HG02759 (cell line): ENCODE measurements at regions not wholly inside any gene's neighbourhood (a gene's known extent, or its start where the extent isn't known, plus 50 kb on each side); places are given as distances from the start of the nearest gene placed in this dataset.
"Not testable (repeated sequence)": the region's sequence is repeated elsewhere in the genome, so short reads cannot be mapped to it uniquely, and the experiment has no call there.

Experiments
- ATAC-seq: cut with Tn5 transposase; IDR thresholded peaks from one replicate; pipeline ENCODE4 v1.9.1; 2021; ENCODE audit warnings: mild to moderate bottlenecking, moderate library complexity; ENCODE audit not compliant: unreplicated experiment

DNA sequence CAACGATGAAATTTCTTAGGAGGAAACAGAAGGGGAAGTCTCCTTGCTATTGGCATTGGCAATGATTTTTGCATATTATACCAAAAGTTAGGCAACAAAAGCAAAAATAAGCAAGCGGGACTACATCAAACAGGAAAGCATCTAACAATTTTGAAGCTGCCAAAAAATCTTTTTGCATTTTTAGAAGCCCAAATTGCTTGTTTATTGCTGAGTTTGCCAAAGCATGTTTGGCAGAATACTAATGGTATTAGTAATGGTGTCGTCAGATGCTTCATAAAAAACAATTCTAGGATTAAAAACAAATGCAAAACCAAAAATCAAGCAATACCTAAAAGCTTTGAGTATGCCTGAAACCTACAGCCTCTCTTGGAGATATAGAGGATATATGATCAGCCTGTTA lies 80.0 kb downstream of the GALR1 start:
- ATAC-seq = no peak

DNA sequence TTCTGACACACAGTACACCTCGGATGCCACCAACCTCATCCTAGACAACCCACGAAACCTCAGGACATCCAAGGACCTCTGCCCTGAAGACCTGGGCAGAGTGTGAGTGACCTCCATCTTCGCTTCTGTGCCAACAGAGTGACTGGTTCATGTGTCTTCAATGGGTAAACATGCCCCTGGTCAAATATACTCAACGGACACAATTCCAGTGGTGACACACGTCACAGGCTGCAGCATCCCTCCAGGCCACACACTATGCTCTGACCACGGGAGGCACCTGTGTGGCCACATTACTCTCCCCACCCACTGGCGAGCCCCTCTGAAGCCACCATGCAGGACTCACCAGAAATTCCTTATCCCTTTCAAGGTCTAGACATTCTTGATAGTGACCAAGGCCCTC lies 85.2 kb downstream of the GALR1 start:
- ATAC-seq = no peak

DNA sequence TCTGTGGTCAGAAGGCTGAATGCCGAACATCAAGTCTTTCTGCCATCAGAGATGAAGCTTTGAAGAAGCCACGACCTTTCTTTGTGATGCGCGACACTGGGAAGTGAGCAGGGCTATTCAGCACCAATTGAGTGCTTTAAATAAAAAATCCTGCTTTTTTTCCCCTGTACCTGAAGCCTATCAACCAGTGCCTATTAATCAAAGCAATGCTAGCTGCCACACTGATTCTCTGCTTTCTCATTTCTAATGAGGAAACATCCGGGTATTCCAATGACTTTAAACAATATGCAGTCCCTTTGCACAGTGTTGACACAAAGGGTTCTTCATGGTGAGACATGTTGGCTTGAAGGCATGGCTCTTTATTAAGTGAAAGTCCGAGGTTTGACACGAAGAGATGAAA lies 88.0 kb downstream of the GALR1 start:
- ATAC-seq = no peak

DNA sequence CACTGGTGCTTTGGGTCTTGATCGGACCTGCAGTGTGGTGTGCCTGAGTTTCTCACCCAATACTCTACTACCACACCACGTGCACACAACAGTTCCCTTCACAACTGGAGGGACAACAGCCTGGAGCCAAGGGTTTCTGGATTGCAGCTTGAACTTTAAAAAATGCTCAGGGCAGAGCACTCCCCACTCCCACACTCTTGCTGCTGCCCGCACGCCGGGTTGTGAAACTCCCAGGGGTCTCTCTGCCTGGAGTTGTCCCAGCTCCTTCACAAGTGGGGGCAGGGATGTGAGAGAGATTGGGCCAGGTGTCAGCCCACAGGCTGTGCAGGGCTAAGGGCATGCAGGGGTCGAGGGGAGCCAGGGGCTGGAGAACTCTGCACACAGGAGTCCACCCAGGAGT lies 89.4 kb downstream of the GALR1 start:
- ATAC-seq = no peak

DNA sequence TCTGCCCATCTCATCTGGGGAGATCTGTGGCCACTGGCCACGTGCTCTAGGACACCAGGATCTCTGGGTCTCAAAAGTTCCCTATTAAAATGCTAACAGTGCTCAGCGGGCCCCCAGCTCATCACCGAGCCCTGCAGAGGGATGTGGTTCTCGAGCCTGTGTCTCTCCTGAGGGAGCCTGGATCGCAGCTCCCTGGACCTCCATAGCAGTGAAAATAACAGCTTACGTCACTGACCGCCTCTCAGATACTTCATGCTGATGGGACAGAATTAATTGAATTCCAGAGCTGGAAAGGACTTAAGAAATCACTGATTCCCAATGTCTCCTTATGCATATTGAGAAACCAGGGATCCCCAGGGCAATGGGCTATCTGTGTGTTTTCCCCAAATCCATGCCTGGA lies 90.0 kb downstream of the GALR1 start:
- no peak for ATAC-seq

DNA sequence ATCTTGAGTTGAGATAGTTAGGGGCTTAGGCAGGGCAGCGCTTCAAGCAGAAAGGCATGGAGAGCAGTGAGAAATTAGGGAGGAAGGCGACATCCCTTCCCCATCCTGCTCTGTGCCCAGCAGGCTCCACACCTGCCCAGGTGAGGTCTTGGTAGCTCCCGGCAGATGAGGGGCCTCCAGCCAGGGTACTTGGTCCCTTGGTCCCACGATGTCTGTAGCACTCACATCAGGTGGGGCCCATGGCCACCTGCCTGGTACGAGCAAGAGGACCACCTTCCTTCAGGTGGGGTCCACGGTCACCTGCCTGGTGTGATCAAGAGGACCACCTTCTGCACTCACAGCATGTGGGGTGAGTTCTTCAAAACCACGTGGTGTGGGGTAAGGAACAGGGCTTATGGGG lies 91.2 kb downstream of the GALR1 start:
- ATAC-seq = no peak

DNA sequence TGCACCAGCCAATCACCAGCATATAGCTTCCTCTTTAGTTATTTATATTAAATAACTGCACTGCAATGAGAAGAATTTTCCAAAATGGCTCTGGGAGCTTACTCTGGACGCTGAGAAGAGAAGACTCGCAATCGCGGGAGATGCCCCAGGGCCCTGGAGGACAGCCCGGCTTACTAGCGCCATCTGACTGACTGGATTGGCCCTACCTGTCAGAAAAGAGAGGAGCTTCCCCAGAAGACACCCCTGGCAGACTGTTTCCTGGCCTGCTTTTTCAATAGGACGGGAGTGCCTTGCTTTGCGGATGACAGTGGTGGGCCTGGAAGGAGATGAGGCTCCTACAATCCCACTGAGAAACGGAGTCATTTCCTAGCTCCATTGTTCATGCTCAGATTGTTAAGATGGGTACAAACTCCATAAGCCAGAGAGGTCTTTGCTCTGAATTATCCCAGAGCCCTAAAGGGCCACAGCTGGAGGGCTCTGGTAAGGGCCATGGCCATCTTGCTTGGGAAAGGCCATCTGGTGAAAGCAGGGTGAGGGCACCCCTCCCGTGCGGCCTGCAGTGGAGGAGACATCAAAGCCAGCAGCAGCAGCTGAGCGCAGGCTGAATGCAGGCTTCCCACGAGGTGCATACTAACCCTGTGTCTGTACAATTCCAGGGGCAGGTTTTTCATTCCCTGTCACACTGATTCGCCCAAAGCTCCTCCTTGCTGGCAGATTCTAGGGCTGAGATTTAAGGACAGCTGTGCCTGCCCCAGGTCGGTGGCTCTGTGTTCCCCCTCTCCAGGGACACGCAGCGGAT lies 92.1 kb downstream of the GALR1 start:
- ATAC-seq = no peak

DNA sequence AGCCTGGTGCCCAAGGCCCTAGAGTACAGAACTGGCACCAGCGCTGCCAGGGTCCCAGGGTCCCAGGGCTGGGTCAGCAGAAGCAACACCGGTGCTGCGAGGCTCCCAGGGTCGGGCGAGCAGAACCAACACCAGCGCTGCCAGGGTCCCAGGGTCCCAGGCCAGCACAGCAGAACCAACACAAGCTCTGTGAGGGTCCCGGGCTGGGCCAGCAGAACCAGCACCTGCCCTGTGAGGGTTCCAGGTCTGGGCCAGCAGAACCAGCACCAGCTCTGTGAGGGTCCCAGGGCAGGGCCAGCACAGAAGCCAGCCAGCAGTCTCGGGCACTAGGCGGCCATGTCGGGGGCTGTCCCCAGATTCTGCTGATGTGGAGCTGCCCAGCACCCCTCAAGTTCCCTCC lies 93.1 kb downstream of the GALR1 start:
- ATAC-seq = no peak

DNA sequence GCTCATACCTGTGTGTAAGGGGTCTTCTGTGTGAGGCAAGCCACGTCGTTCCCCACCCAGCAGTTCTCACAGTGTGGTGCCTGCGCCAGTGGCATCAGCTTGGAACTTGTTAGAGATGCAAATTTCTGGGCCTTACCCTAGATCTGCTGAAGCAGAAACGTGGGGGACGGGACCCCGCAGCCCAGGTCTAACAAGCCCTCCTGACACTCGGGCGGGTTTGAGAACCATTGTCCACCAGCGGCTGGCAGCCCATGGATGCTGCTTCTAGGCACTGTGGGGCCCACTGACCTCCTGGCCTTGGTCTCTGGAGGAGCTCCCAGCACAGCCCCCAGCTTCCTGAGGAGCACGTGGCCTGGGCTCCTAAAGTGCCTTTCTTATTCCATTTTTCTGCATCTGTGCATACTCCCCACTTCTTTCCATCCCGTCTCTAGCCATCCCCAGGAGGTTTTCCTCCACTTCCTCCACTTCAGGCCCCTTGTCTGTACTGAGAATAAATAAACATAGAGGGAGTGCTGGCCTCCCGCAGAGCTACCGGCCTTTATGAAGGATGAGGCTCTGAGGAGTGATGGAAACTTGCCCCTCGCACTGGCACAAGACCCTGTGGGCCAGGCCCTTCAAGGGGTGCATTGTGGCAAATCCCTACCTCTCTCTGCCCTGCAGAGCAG lies 94.3 kb downstream of the GALR1 start:
- no peak for ATAC-seq

DNA sequence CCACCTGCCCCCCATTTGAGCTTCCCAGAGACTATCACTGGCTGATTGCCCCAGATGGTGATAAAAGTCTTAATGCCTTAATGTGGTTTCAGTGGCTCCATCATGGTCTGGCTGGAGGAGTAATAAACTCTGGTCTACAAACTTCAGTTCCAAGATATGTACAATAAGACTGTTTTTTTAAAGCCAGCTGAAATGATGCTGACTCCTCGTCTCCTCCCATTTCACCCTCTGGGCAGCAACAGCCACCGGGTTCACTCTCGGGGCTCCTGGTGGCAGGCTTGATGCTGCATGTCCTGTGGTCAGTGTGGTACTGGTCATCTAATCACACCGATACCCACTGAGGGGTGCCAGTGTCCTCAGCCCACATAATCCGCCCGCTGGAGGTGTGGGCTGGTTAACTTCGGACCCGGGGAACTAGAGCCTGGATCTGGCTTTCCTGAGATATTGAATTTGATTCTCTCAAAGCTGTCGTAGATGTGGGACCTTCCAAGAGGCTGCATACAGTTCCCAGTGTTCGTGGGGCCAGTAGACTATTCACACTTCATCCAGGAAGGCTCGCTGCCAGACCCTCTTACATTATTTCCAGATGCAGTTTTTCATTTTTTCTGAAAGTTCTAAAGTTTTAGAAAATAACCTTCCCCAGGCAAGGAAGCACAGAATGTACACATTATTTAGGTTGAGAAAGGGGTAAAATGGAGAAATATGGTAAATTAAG lies 95.3 kb downstream of the GALR1 start:
- ATAC-seq = no peak

DNA sequence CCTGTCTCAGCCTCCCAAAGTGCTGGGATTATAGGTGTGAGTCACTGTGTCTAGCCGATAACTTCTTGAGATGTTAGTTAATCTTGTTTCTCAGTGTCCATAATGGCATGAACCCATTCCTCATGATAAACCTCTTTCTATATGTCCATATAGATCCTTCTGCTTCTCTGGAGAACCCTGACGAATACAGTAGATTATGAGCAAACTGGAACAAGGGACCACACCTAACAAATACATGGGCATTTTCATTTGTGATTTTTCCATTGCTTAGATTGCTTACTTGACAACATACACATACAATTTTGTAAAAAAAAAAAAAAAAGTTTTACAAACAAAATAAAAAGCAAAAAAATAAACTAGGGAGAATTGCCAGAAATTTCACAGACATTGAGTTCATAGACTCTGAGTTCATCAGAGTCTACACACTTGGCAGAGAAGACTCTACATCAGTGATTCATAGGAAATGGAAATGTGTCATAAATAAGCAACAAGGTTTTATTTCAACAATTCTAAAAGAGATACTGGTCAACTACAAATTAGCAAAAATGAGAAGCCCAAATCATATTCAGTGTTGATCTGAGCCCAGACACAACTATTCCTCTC lies 96.7 kb downstream of the GALR1 start:
- ATAC-seq = no peak

DNA sequence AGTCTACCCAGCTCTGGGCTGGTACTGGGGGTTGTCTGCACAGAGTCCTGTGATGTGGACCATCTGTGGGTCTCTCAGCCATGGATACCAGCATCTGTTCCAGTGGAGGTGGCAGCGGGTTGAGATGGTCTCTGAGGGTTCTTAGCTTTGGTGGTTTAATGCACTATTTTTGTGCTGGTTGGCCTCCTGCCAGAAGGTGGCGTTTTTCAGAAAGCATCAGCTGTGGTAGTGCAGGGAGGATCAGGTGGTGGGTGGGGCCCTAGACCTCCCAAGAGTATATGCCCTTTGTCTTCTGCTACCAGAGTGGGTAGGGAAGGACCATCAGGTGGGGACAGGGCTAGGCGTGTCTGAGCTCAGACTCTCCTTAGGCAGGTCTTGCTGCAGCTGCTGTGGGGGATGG lies 103.7 kb downstream of the GALR1 start:
- ATAC-seq = not testable (repeated sequence)

DNA sequence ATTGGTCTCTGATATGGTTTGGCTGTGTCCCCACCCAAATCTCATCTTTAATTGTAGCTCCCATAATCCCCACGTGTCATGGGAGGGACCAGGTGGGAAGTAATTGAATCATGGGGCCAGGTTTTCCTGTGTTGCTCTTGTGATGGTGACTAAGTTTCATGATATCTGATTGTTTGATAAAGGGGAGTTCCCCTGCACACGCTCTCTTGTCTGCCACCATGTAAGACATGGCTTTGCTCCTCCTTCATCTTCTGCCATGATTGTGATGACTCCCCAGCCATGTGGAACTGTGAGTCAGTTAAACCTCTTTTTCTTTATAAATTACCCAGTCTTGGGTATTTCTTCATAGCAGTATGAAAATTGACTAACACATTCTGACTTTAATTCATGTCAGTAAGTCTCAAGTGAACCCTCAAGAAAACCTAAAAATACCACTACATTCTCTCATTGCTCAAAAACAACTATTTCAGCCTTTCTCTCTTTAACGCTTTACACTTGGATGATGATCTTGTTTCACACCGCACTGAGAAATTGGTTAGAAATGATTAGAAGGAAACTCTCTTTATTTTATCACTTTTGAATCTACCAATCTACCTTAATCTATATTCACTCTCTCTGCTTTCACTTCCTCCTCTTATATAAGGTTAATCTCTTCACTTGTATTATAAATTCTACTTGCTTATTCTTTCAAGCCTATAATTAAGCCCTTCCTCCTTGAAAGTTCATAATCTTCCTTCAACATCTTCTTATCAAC lies 110.1 kb downstream of the GALR1 start:
- no peak for ATAC-seq

DNA sequence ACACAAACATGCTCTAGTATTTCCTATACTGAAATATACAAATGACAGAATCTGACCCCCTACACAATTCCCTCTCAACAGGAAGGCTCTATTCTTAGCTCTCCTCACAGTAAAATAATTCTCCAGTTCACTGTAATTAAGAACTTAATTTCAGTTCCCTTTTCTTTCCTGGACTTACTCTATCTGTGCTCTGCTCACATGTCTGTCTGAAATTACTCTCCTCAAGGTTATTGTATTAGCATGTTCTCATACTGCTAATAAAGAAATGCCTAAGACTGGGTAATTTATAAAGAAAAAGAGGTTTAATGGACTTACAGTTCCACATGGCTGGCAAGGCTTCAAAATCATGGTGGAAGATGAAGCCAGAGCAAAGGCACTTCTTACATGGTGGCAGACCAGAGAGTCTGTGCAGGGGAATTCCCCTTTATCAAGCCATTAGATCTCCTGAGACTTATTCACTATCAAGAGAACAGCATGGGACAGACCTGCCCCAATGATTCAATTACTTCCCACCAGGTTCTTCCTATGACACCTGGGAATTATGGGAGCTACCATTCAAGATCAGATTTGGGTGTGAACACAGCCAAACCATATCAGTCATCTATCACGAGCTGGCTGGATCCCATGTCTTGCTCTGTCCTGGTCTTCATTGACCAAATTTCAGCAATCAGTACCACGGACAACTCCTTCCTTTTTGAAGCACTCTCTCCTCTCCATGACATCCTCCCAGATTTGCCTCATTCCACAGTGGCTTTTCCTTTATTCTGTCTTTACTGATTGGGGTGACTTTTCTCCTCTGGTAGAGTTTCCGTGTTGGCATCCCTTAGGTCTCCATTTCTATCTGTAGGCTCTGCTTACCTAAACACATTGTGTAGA lies 110.9 kb downstream of the GALR1 start:
- no peak for ATAC-seq

DNA sequence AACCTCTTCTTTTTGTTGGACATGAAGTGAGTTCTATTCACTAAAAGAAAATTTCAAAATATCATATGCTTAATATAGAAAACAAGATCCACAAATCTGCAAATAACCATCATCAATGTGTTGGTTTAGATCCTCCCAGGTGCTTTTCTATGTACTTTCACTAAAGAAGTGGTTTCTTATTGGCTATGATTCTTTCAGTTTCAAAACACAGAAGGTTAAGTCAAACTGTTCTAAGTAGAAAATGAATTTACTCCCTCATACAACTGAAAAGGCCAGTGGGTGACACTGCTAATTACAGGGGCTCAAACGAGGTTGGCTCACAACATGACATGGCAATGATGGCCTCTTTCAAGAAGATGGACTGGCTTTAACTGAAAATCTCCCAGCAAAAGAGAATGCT lies 111.7 kb downstream of the GALR1 start:
- ATAC-seq = no peak

DNA sequence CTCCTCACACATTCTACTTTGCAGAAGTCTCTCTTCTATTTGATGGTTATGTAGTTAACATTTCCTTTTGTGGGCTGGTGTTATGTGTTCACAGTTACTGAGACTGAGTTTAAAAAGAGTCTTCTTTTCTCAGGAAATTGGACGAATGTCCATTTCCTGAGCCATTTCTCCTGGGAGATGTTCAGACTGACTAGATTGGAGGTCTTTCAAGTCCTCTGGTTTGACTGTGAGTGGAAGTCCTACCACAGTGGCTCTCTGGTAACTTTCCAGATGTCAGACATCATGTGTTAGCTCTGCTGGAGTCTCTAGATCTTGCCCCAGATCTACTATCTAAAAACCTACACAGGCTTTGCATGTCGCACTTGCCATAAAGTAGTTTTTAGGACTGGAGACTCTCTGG lies 116.0 kb downstream of the GALR1 start:
- ATAC-seq = no peak

DNA sequence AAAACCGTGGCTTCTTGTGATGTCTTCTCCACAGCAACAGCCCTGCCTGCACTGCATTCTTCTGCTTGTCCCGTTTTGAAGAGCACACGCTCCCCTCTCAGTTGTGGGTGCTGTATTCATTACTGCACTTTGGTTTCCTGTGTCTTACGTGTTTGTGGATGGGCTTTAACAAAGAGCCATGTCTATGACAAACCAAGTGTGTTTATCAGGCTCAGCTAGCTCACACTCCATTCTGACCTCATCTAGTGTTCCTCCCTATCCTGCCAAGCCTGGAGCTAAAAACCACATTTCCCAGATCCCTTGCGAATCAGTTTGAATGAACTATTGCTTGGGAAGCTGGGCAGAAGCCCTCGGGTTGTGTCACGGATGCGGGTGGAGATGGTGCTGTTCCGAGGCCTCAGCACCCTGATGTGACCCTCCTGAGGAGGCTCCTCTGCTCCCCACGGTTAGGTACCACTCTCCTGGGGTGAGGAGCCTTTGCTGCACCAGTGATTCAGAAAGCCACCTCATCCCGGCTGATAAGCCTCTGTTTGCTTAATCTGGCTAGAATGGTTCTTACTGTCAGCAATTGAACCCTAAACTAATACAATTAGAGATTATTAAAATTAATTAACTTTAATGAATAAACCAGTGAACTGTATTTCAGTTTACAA lies 116.5 kb downstream of the GALR1 start:
- no peak for ATAC-seq

DNA sequence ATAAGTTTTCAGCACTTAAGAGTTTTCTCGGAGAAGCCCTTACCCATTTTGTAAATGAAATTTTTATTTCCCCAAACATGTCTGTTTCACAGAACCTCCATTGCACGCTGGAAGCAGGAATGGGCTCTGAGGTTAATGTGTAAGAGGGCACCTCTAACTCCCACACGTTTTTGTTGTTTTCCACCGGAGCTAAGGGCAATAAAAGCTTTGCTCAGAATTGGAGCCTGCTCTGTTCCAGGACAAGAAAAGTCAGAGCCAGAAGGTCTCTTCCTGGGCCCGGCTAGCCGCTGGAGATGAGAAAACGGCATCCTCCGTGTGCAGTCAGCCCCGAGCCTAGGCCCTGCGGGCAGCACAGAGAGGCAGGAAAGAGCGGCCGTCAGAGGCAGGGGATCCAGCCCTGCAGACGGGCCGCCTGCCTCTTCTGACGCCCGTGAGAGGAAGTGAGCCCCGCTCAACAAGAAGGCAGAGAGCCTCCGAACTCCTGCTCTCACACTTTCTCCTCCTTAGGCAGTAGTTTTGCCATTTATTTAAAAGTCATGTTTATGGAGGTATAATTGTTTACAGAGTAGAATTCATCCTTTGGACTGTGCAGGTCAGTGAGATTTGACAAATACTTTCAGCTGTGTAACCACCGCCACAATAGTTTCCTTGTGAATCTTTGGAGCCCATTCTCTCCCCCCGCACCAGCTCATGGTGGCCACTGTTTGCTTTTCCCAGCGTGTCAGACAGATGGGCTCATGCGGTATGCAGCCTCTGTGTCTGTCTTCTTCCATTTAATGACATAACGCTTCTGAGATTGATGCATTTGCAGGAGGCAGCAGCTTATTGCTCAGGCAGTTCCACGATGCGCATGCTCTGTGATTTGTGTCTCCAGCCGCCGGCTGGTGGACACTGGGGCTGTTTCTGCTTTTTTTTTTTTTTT lies 117.3 kb downstream of the GALR1 start:
- ATAC-seq = no peak
